ENCODE measurements at regions not wholly inside any gene's neighbourhood (a gene's known extent, or its start where the extent isn't known, plus 50 kb on each side); places are given as distances from the start of the nearest gene placed in this dataset.
"Not testable (repeated sequence)": the region's sequence is repeated elsewhere in the genome, so short reads cannot be mapped to it uniquely, and the experiment has no call there.

- Mint-ChIP-seq H3K27ac (no peak overlapping the region), H3K27me3 (peaks cover 29% of the 10 kb centered on the region), H3K4me1 (peaks cover 2% of the 10 kb centered on the region), H3K4me3 (no peak overlapping the region), H3K36me3 (ENCODE audit: low read depth) (no peaks in the 10 kb centered on the region)
- DNase-seq (no peak), ATAC-seq (no peak)
- H3K9me3 ChIP-seq (ENCODE audit: control insufficient read depth, low read length, poor library complexity, severe bottlenecking), result no peaks in the 10 kb centered on the region
Observed at GRCh38 chr2:2793514-2793913, 462.4 kb upstream of the MYT1L start.

- peaks cover 24% of the 10 kb centered on the region for H3K27me3 Mint-ChIP-seq
- H3K9me3 ChIP-seq (ENCODE audit: control insufficient read depth, low read length, poor library complexity, severe bottlenecking), result no peaks in the 10 kb centered on the region
- peaks cover 2% of the 10 kb centered on the region for H3K4me1 Mint-ChIP-seq
- no peaks in the 10 kb centered on the region for H3K36me3 Mint-ChIP-seq (ENCODE audit: low read depth)
- no peak overlapping the region for H3K27ac Mint-ChIP-seq
- no peak for ATAC-seq
- no peak for DNase-seq
- no peak overlapping the region for H3K4me3 Mint-ChIP-seq
Observed at GRCh38 chr2:2791606-2792005, 460.5 kb upstream of the MYT1L start.

GRCh38 chr2:2791031-2791430, 460.0 kb upstream of the MYT1L start:
- Mint-ChIP-seq H3K36me3 (ENCODE audit: low read depth) (no peaks in the 10 kb centered on the region), H3K27me3 (peaks cover 23% of the 10 kb centered on the region), H3K4me1 (peaks cover 2% of the 10 kb centered on the region), H3K4me3 (no peak overlapping the region), H3K27ac (no peak overlapping the region)
- no peaks in the 10 kb centered on the region for H3K9me3 ChIP-seq (ENCODE audit: control insufficient read depth, low read length, poor library complexity, severe bottlenecking)
- no peak for DNase-seq
- ATAC-seq, result no peak

DNA sequence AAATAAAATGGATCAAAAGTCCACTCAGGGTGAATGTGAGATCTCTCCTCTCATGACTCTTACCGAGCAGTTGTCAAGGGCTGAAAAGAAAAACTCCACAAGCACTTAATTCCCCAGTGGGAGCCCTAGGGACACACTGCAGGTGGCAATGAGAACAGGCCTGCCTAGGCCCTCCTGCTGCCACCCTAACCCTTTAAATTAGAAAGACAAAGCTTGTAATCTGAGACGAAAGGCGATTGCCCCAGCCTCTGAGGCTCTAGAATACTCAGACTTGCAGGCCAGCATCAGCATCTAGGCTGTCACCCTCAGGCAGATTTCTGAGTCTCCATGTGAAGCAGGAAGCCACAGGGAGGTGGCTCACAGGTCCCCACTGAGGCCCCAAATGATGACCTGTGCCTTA, 457.0 kb upstream of the MYT1L start:
- ATAC-seq (no peak), DNase-seq (no peak)
- Mint-ChIP-seq H3K4me1 (peaks cover 2% of the 10 kb centered on the region), H3K4me3 (no peak overlapping the region), H3K27me3 (peaks cover 15% of the 10 kb centered on the region), H3K36me3 (ENCODE audit: low read depth) (no peaks in the 10 kb centered on the region), H3K27ac (no peak overlapping the region)
- H3K9me3 ChIP-seq (ENCODE audit: control insufficient read depth, low read length, poor library complexity, severe bottlenecking), result no peaks in the 10 kb centered on the region

GRCh38 chr2:2787301-2787907, 456.3 kb upstream of the MYT1L start:
- Mint-ChIP-seq H3K4me1 (peaks cover 2% of the 10 kb centered on the region), H3K36me3 (ENCODE audit: low read depth) (no peaks in the 10 kb centered on the region), H3K4me3 (no peak overlapping the region), H3K27me3 (peaks cover 16% of the 10 kb centered on the region), H3K27ac (no peak overlapping the region)
- no peak for DNase-seq
- H3K9me3 ChIP-seq (ENCODE audit: control insufficient read depth, low read length, poor library complexity, severe bottlenecking), result no peaks in the 10 kb centered on the region
- no peak for ATAC-seq

- H3K27me3 Mint-ChIP-seq, result peaks cover 5% of the 10 kb centered on the region
- no peaks in the 10 kb centered on the region for H3K36me3 Mint-ChIP-seq (ENCODE audit: low read depth)
- ATAC-seq, result no peak
- H3K4me3 Mint-ChIP-seq, result no peak overlapping the region
- no peak overlapping the region for H3K27ac Mint-ChIP-seq
- no peaks in the 10 kb centered on the region for H3K9me3 ChIP-seq (ENCODE audit: control insufficient read depth, low read length, poor library complexity, severe bottlenecking)
- H3K4me1 Mint-ChIP-seq, result no peaks in the 10 kb centered on the region
- no peak for DNase-seq
Observed at GRCh38 chr2:2782007-2782406, 450.9 kb upstream of the MYT1L start.

DNA sequence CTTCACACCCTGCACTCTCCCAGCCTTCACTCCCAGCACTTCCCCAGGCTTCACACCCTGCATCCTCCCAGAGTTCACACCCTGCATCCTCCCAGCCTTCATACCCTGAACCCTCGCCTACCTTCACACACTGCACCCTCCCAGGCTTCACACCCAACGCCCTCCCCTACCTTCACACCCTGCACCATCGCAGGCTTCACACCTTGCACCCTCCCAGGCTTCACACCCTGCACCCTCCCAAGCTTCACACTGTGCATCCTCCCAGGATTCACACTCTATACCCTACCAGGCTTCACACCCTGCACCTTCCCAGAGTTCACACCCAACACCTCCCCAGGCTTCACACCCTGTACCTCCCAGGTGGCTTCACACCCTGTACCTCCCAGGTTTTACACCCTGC, 448.7 kb upstream of the MYT1L start:
- DNase-seq (no peak), ATAC-seq (no peak)
- Mint-ChIP-seq H3K27ac (no peak overlapping the region), H3K4me3 (no peak overlapping the region), H3K27me3 (peaks cover 5% of the 10 kb centered on the region), H3K36me3 (ENCODE audit: low read depth) (no peaks in the 10 kb centered on the region), H3K4me1 (no peaks in the 10 kb centered on the region)
- no peaks in the 10 kb centered on the region for H3K9me3 ChIP-seq (ENCODE audit: control insufficient read depth, low read length, poor library complexity, severe bottlenecking)

DNA sequence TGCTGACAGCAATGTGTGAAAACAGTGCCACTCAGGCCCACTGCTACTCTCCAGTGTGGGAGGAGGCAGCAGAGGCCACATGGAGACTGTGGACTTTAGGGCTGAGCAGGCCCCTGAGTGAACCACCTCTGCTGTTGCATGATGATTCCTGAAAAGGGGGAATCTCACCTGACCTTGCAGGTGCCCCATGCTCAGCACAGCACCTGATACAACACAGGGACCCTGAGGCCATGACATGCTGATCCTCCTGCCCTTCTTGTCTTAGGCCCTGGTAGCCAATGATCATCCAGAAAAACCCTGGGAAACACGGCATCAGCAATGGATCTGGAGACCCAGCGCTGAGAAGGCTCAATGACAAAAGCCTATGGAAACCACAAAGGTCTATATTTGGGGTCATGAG, 446.8 kb upstream of the MYT1L start:
- no peaks in the 10 kb centered on the region for H3K36me3 Mint-ChIP-seq (ENCODE audit: low read depth)
- no peak for ATAC-seq
- no peaks in the 10 kb centered on the region for H3K4me1 Mint-ChIP-seq

DNA sequence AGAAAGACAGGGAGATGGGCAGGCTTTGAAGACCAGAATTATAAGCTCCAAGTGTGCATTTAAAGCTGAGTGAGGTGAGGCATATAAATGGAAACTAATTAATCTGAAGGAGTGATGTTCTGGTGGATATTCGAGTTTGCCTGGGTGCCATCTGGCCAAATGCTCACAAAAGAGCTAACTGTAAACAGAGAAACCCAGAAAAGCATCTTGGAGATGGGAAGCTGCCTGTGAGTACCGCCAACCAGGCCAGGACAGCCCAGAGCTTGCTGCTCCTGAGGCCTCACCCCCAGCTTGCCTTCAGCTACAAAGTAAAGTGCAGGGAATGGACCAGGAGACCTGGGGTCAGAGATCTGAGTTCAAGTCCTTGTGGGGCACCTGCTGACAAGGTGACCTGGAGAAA, 446.1 kb upstream of the MYT1L start:
- no peak overlapping the region for H3K27ac Mint-ChIP-seq

More for the DNA sequence above, 446.8 kb upstream of the MYT1L start:
- no peaks in the 10 kb centered on the region for H3K27me3 Mint-ChIP-seq
- DNase-seq, result no peak
- H3K9me3 ChIP-seq (ENCODE audit: control insufficient read depth, low read length, poor library complexity, severe bottlenecking), result no peaks in the 10 kb centered on the region
- H3K27ac Mint-ChIP-seq, result no peak overlapping the region
- H3K4me3 Mint-ChIP-seq, result no peak overlapping the region

DNA sequence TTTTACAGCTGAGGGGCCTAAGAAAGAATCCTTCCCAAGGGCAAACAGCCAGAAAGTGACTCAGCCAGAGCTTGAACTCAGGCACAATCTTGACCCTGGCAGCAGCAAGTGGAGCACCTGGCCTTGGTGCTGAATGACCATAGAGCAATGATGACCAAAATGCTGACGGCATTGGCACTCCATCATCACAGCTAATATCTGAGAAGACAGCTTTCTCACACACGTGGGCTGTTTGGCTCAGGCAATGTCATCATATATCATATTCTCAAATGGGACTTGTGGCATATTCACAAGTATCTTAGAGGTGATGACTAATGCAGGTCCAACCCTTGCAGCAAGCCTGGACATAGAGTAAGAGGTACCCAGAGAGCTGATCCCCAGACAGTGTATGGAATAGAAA, 443.9 kb upstream of the MYT1L start:
- H3K4me1 Mint-ChIP-seq, result no peaks in the 10 kb centered on the region
- no peak overlapping the region for H3K4me3 Mint-ChIP-seq
- DNase-seq, result no peak
- no peaks in the 10 kb centered on the region for H3K36me3 Mint-ChIP-seq (ENCODE audit: low read depth)
- no peaks in the 10 kb centered on the region for H3K9me3 ChIP-seq (ENCODE audit: control insufficient read depth, low read length, poor library complexity, severe bottlenecking)
- H3K27ac Mint-ChIP-seq, result no peak overlapping the region
- H3K27me3 Mint-ChIP-seq, result peaks cover 6% of the 10 kb centered on the region
- ATAC-seq, result no peak

More for the DNA sequence above, 446.1 kb upstream of the MYT1L start:
- no peaks in the 10 kb centered on the region for H3K9me3 ChIP-seq (ENCODE audit: control insufficient read depth, low read length, poor library complexity, severe bottlenecking)
- Mint-ChIP-seq H3K27me3 (no peaks in the 10 kb centered on the region), H3K4me3 (no peak overlapping the region), H3K36me3 (ENCODE audit: low read depth) (no peaks in the 10 kb centered on the region), H3K4me1 (no peaks in the 10 kb centered on the region)
- DNase-seq, result no peak
- no peak for ATAC-seq

DNA sequence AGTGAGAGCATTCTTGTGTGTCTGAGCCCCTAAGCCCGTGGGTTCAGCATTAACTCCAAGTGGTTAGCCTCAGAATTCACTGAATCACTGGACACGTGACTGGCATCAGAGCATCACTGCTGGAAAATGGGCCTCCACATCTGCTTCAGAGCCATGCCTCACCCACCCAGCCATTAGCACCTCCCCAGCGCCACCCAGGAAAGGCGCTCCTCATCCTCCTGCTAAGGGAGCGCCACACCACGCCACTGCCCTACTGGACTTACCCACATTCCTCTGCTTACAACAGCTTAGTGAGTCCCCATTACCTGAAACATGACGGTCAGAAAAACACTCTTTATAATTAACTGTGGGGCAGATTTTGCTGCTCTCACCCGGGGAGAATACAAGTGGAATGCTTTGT, 442.6 kb upstream of the MYT1L start:
- ATAC-seq (no peak), DNase-seq (no peak)
- H3K4me1 Mint-ChIP-seq, result no peaks in the 10 kb centered on the region
- H3K36me3 Mint-ChIP-seq (ENCODE audit: low read depth), result no peaks in the 10 kb centered on the region
- H3K27ac Mint-ChIP-seq, result no peak overlapping the region
- H3K9me3 ChIP-seq (ENCODE audit: control insufficient read depth, low read length, poor library complexity, severe bottlenecking), result no peaks in the 10 kb centered on the region
- peaks cover 6% of the 10 kb centered on the region for H3K27me3 Mint-ChIP-seq
- no peak overlapping the region for H3K4me3 Mint-ChIP-seq

GRCh38 chr2:2773080-2773479, 442.0 kb upstream of the MYT1L start:
- ATAC-seq; H3K27me3 Mint-ChIP-seq; H3K27ac Mint-ChIP-seq; H3K36me3 Mint-ChIP-seq (ENCODE audit: low read depth); H3K9me3 ChIP-seq (ENCODE audit: control insufficient read depth, low read length, poor library complexity, severe bottlenecking); H3K4me3 Mint-ChIP-seq; DNase-seq; H3K4me1 Mint-ChIP-seq: not testable (repeated sequence)

- peaks cover 6% of the 10 kb centered on the region for H3K27me3 Mint-ChIP-seq
- DNase-seq (no peak), ATAC-seq (no peak)
- H3K4me3 Mint-ChIP-seq, result no peak overlapping the region
- H3K27ac Mint-ChIP-seq, result no peak overlapping the region
- H3K36me3 Mint-ChIP-seq (ENCODE audit: low read depth), result no peaks in the 10 kb centered on the region
- no peaks in the 10 kb centered on the region for H3K4me1 Mint-ChIP-seq
- H3K9me3 ChIP-seq (ENCODE audit: control insufficient read depth, low read length, poor library complexity, severe bottlenecking), result no peaks in the 10 kb centered on the region
Observed at GRCh38 chr2:2771721-2772411, 440.8 kb upstream of the MYT1L start.

Data from T-helper 17 cell (primary cell).